Liver (tissue), 8 donors: ENCODE measurements at regions not wholly inside any gene's neighbourhood (a gene's known extent, or its start where the extent isn't known, plus 50 kb on each side); places are given as distances from the start of the nearest gene placed in this dataset.

Source experiments
- DNase-seq: peaks from one replicate; pipeline ENCODE4 v3.0.0-alpha.2; 2017; ENCODE audit warnings: low spot score
- H3K27ac ChIP-seq, 2 donors: one replicate each; pipeline ENCODE4 v1.7.0; 2013; ENCODE audit warnings: inconsistent platforms in 2 of 2, low read length in 2 of 2, control low read depth in 1 of 2, low read depth in 1 of 2, mild to moderate bottlenecking in 1 of 2
- H3K27me3 ChIP-seq, 4 donors: one replicate each; pipeline versions ENCODE4 v1.6.1 to v1.7.0; 2013; ENCODE audit warnings: low read length in 3 of 4, inconsistent platforms in 1 of 4, mild to moderate bottlenecking in 1 of 4, moderate library complexity in 1 of 4; ENCODE audit not compliant: control insufficient read depth in 4 of 4, insufficient read depth in 4 of 4
- H3K36me3 ChIP-seq, 4 donors: one replicate each; pipeline versions ENCODE4 v1.6.1 to v1.7.0; 2013; ENCODE audit warnings: low read length in 3 of 4, mild to moderate bottlenecking in 3 of 4, low read depth in 1 of 4, moderate library complexity in 1 of 4; ENCODE audit not compliant: control insufficient read depth in 4 of 4, insufficient read depth in 3 of 4
- H3K4me1 ChIP-seq, 4 donors: one replicate each; pipeline versions ENCODE4 v1.6.1 to v1.7.0; 2013; ENCODE audit warnings: low read length in 3 of 4, mild to moderate bottlenecking in 3 of 4, moderate library complexity in 1 of 4; ENCODE audit not compliant: control insufficient read depth in 4 of 4, insufficient read depth in 4 of 4
- H3K4me3 ChIP-seq, 3 donors: one replicate each; pipeline versions ENCODE4 v1.6.1 to v1.7.0; 2013; ENCODE audit warnings: low read length in 3 of 3, control low read depth in 1 of 3, low read depth in 1 of 3, mild to moderate bottlenecking in 1 of 3
- H3K9ac ChIP-seq, 2 donors: one replicate each; pipeline ENCODE4 v1.7.0; 2013; ENCODE audit warnings: low read length in 2 of 2, mild to moderate bottlenecking in 2 of 2, moderate library complexity in 2 of 2, control low read depth in 1 of 2, low read depth in 1 of 2
- H3K9me3 ChIP-seq, 4 donors: one replicate each; pipeline versions ENCODE4 v1.6.1 to v1.7.0; 2013; ENCODE audit warnings: low read length in 3 of 4; ENCODE audit not compliant: control insufficient read depth in 4 of 4
- ATF3 ChIP-seq: IDR thresholded peaks from 2 replicates; pipeline ENCODE4 v1.6.1; 2016; ENCODE audit warnings: antibody characterized with exemption
- CTCF ChIP-seq: fragments of 150-350 bp; IDR thresholded peaks from 2 replicates; pipeline ENCODE4 v1.5.1; 2017; ENCODE audit warnings: improper control_type of control experiment, low read depth, low read length; ENCODE audit not compliant: missing input control
- FOXA1 ChIP-seq: IDR thresholded peaks from 2 replicates; pipeline ENCODE4 v1.6.1; 2016; ENCODE audit warnings: antibody characterized with exemption
- FOXA2 ChIP-seq: IDR thresholded peaks from 2 replicates; pipeline ENCODE4 v1.6.1; 2016; ENCODE audit warnings: antibody characterized with exemption
- GABPA ChIP-seq, 2 donors: IDR thresholded peaks in 1 of 2; conservative IDR thresholded peaks in 1 of 2; 2 replicates each; pipeline ENCODE4 v1.6.1; 2016; ENCODE audit warnings: antibody characterized with exemption in 2 of 2, mild to moderate bottlenecking in 1 of 2, moderate library complexity in 1 of 2
- HNF4A ChIP-seq, 2 donors: conservative IDR thresholded peaks; 2 replicates each; pipeline ENCODE4 v1.6.1; 2016; ENCODE audit warnings: antibody characterized with exemption in 2 of 2, mild to moderate bottlenecking in 2 of 2
- HNF4G ChIP-seq: IDR thresholded peaks from 2 replicates; pipeline ENCODE4 v1.6.1; 2016; ENCODE audit warnings: antibody characterized with exemption
- JUND ChIP-seq, 2 donors: IDR thresholded peaks; 2 replicates each; pipeline ENCODE4 v1.6.1; 2016; ENCODE audit warnings: antibody characterized with exemption in 2 of 2
- NR2F2 ChIP-seq: IDR thresholded peaks from 2 replicates; pipeline ENCODE4 v1.6.1; 2016; ENCODE audit warnings: antibody characterized with exemption
- RAD21 ChIP-seq, 2 donors: IDR thresholded peaks; 2 replicates each; pipeline ENCODE4 v1.6.1; 2016; ENCODE audit warnings: antibody characterized with exemption in 2 of 2, mild to moderate bottlenecking in 2 of 2
- REST ChIP-seq: IDR thresholded peaks from 2 replicates; pipeline ENCODE4 v1.6.1; 2016; ENCODE audit warnings: antibody characterized with exemption, mild to moderate bottlenecking
- RXRA ChIP-seq, 2 donors: IDR thresholded peaks; 2 replicates each; pipeline ENCODE4 v1.6.1; 2017 to 2018; ENCODE audit warnings: antibody characterized with exemption in 2 of 2, mild to moderate bottlenecking in 1 of 2
- SP1 ChIP-seq: IDR thresholded peaks from 2 replicates; pipeline ENCODE4 v1.6.1; 2018; ENCODE audit warnings: antibody characterized with exemption, mild to moderate bottlenecking
- TAF1 ChIP-seq: conservative IDR thresholded peaks from 2 replicates; pipeline ENCODE4 v1.6.1; 2016; ENCODE audit warnings: antibody characterized with exemption, mild to moderate bottlenecking
- YY1 ChIP-seq: IDR thresholded peaks from 2 replicates; pipeline ENCODE4 v1.6.1; 2016; ENCODE audit warnings: antibody characterized with exemption, mild to moderate bottlenecking
- WGBS: extraction: QIAGEN DNeasy Blood & Tissue Kit; methylation state at CpG from one replicate; pipeline ENCODE4 v1.1.7; 2013; 5-methylcytosine and 5-hydroxymethylcytosine counted together
- TF ChIP-seq, protein P1 (sequence below): IDR thresholded peaks from 2 replicates; pipeline ENCODE4 v1.6.1; 2016; ENCODE audit warnings: antibody characterized with exemption
- donor health status: healthy.
- donor health status: healthy.
- donor health status: healthy.
- donor health status: healthy.
- donor health status: healthy.

GRCh38 chr6:12483712-12484111, 193.6 kb downstream of the EDN1 start:
- H3K27me3 ChIP-seq: no peaks in the 10 kb centered on the region
- no peak overlapping the region for H3K4me3 ChIP-seq
- H3K27ac ChIP-seq: no peak overlapping the region
- 60% methylated on average over 5 of the region's 5 CpGs for WGBS
- no peak for DNase-seq
- no peak overlapping the region for H3K9ac ChIP-seq
- no peaks in the 10 kb centered on the region for H3K4me1 ChIP-seq
- H3K36me3 ChIP-seq: no peaks in the 10 kb centered on the region
- TF ChIP-seq YY1: no peak
- TF ChIP-seq NR2F2: no peak
- no peak for TF ChIP-seq RAD21 (IDR thresholded peaks at IDR 0.05)
- no peak for TF ChIP-seq HNF4G
- TF ChIP-seq JUND (IDR thresholded peaks at IDR 0.05): no peak
- TF ChIP-seq ATF3: no peak
- TF ChIP-seq FOXA2: no peak
- H3K9me3 ChIP-seq: no peaks in the 10 kb centered on the region

DNA sequence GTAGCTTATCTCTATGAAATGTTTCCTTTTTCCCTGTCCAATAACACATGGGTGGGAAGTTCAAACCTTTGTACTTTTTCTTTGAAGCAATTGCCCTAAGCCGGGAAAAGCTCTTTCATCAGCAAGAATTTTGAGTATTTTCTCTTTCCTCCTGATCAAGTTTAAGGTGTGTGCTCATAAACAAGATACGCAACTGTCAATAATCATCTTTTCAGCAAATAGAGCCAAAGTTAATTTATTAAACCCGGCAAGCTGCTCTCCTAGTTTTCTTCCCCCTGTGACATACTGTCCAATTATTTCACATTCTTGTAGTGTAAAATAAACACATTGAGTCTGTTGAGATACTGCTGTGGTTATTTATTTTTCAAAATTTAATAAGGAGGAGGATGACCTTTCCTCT, 194.4 kb downstream of the EDN1 start:
- DNase-seq: no peak
- H3K4me3 ChIP-seq: no peak overlapping the region
- 32% methylated on average over 3 of the region's 3 CpGs for WGBS
- H3K27me3 ChIP-seq: no peaks in the 10 kb centered on the region
- H3K9ac ChIP-seq: no peak overlapping the region
- no peak overlapping the region for H3K27ac ChIP-seq
- TF ChIP-seq SP1 (no peak), TAF1 (no peak), HNF4G (no peak), FOXA2 (no peak)
- no peaks in the 10 kb centered on the region for H3K9me3 ChIP-seq
- no peaks in the 10 kb centered on the region for H3K36me3 ChIP-seq
- no peaks in the 10 kb centered on the region for H3K4me1 ChIP-seq

DNA sequence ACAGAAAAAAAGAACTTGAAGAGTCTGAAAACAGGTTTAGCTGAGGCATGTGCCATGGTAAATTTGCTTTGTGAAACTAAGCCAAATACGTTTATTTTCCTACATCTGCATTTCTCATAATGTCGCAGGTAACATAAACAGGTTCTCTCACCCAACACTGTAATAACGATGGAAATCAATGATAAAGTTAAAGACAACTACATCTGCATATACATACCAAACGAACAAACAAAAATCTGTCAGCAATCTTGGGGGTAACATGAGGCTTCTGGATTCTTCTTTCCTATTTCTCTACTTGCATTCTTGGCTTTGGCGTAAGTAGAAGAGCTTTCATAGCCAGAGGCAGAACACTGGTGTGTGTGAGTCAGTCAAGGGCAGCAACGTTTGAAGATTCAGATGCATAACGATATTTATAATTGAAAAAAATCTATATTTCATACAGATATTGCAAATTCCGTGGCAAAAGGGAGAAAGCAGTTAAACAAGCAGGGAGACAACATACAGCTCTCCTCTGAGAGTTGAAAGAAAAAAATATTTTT, 195.1 kb downstream of the EDN1 start:
- H3K9me3 ChIP-seq: no peaks in the 10 kb centered on the region
- no peaks in the 10 kb centered on the region for H3K36me3 ChIP-seq
- no peak overlapping the region for H3K4me3 ChIP-seq
- no peaks in the 10 kb centered on the region for H3K27me3 ChIP-seq
- WGBS: 92% methylated on average over 8 of the region's 8 CpGs
- no peak for TF ChIP-seq ATF3
- TF ChIP-seq FOXA1: no peak
- TF ChIP-seq GABPA (IDR thresholded peaks at IDR 0.05 in 1 of 2, conservative IDR thresholded peaks at IDR 0.05 in 1 of 2): no peak
- TF ChIP-seq CTCF: no peak
- TF ChIP-seq HNF4G: no peak
- TF ChIP-seq RXRA (IDR thresholded peaks at IDR 0.05): no peak
- TF ChIP-seq RAD21 (IDR thresholded peaks at IDR 0.05): no peak
- TF ChIP-seq, protein P1, sequence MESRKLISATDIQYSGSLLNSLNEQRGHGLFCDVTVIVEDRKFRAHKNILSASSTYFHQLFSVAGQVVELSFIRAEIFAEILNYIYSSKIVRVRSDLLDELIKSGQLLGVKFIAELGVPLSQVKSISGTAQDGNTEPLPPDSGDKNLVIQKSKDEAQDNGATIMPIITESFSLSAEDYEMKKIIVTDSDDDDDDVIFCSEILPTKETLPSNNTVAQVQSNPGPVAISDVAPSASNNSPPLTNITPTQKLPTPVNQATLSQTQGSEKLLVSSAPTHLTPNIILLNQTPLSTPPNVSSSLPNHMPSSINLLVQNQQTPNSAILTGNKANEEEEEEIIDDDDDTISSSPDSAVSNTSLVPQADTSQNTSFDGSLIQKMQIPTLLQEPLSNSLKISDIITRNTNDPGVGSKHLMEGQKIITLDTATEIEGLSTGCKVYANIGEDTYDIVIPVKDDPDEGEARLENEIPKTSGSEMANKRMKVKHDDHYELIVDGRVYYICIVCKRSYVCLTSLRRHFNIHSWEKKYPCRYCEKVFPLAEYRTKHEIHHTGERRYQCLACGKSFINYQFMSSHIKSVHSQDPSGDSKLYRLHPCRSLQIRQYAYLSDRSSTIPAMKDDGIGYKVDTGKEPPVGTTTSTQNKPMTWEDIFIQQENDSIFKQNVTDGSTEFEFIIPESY: no peak
- TF ChIP-seq HNF4A (conservative IDR thresholded peaks at IDR 0.05): no peak
- no peak for TF ChIP-seq JUND (IDR thresholded peaks at IDR 0.05)
- no peak for TF ChIP-seq REST
- no peak for TF ChIP-seq YY1
- DNase-seq: no peak
- no peaks in the 10 kb centered on the region for H3K4me1 ChIP-seq
- H3K27ac ChIP-seq: no peak overlapping the region
- no peak overlapping the region for H3K9ac ChIP-seq
